SK-N-MC (cell line): ENCODE measurements at regions not wholly inside any gene's neighbourhood (a gene's known extent, or its start where the extent isn't known, plus 50 kb on each side); places are given as distances from the start of the nearest gene placed in this dataset.

Experiments used
- EZH2 ChIP-seq: fragments of 200-600 bp; sonication (generic); IDR thresholded peaks from one replicate; pipeline ENCODE4 v1.6.1; 2017; ENCODE audit warnings: antibody characterized with exemption
- POLR2AphosphoS5 ChIP-seq: IDR thresholded peaks from 2 replicates; pipeline ENCODE4 v1.6.1; 2012; ENCODE audit warnings: mild to moderate bottlenecking, low read depth, low read length, borderline replicate concordance

DNA sequence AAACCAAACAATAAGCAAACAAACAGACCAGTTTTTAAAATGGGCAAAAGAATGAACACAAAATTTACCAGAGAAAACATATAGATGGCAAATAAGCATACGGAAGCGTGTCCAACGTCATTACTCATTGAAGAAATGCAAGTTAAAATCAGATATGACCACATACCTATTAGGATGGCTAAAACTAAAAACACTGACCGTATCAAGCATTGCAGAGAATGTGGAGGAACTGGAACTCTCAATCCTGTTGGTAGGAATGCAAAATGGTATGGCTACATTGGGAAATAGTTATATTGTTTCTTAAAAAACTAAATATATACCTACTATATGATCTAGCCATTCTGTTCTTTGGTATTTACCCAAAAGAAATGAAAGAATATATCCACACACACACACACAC, 129.4 kb upstream of the ACO1 start:
- TF ChIP-seq EZH2: no peak
- no peak for TF ChIP-seq POLR2AphosphoS5
